ENCODE measurements at regions not wholly inside any gene's neighbourhood (a gene's known extent, or its start where the extent isn't known, plus 50 kb on each side); places are given as distances from the start of the nearest gene placed in this dataset.

DNA sequence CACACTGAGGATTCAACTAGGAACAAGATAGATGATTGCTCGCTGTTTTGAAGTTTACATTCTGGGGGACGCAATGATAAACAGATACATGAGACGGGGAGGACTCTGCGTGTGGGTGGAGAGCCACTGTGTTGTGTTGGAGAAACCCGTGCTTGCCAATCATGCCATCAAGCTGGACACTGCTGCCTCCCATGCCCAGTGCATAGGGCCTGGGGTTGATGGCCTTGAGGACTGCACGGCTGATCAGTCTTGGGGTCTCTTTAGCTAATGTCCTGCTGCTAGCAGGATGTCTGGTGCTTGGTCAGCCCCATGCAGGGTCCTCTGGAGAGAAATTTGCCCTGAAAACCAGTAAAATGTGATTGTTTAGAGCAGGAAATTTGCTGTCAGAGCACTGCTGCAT lies 221.2 kb upstream of the B3GAT1 start:
- TF ChIP-seq ZNF274 (IDR thresholded peaks at IDR 0.05; ENCODE audit: borderline replicate concordance, low read depth, low read length) = no peak
- TF ChIP-seq, protein P1, sequence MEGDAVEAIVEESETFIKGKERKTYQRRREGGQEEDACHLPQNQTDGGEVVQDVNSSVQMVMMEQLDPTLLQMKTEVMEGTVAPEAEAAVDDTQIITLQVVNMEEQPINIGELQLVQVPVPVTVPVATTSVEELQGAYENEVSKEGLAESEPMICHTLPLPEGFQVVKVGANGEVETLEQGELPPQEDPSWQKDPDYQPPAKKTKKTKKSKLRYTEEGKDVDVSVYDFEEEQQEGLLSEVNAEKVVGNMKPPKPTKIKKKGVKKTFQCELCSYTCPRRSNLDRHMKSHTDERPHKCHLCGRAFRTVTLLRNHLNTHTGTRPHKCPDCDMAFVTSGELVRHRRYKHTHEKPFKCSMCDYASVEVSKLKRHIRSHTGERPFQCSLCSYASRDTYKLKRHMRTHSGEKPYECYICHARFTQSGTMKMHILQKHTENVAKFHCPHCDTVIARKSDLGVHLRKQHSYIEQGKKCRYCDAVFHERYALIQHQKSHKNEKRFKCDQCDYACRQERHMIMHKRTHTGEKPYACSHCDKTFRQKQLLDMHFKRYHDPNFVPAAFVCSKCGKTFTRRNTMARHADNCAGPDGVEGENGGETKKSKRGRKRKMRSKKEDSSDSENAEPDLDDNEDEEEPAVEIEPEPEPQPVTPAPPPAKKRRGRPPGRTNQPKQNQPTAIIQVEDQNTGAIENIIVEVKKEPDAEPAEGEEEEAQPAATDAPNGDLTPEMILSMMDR (IDR thresholded peaks at IDR 0.05 in 2 of 3, conservative IDR thresholded peaks at IDR 0.05 in 1 of 3; ENCODE audit: insufficient read depth in 2 of 3, low read depth in 1 of 3, low read length in 3 of 3) = no peak
- no peak for TF ChIP-seq FOXA3 (CRISPR knock-in tag; conservative IDR thresholded peaks at IDR 0.05 in 1 of 2, IDR thresholded peaks at IDR 0.05 in 1 of 2)
- no peak for TF ChIP-seq STAG1 (CRISPR knock-in tag; IDR thresholded peaks at IDR 0.05; ENCODE audit: borderline replicate concordance)
- TF ChIP-seq CREB1 (IDR thresholded peaks at IDR 0.05) = no peak
- no peak for TF ChIP-seq CREB1 (CRISPR knock-in tag; IDR thresholded peaks at IDR 0.05)
- no peak for TF ChIP-seq JUN (IDR thresholded peaks at IDR 0.05; ENCODE audit: borderline replicate concordance, low read depth, low read length)
- TF ChIP-seq JUN (CRISPR knock-in tag; IDR thresholded peaks at IDR 0.05; ENCODE audit: borderline replicate concordance) = no peak
- TF ChIP-seq, protein P2, sequence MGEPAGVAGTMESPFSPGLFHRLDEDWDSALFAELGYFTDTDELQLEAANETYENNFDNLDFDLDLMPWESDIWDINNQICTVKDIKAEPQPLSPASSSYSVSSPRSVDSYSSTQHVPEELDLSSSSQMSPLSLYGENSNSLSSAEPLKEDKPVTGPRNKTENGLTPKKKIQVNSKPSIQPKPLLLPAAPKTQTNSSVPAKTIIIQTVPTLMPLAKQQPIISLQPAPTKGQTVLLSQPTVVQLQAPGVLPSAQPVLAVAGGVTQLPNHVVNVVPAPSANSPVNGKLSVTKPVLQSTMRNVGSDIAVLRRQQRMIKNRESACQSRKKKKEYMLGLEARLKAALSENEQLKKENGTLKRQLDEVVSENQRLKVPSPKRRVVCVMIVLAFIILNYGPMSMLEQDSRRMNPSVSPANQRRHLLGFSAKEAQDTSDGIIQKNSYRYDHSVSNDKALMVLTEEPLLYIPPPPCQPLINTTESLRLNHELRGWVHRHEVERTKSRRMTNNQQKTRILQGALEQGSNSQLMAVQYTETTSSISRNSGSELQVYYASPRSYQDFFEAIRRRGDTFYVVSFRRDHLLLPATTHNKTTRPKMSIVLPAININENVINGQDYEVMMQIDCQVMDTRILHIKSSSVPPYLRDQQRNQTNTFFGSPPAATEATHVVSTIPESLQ (CRISPR knock-in tag; IDR thresholded peaks at IDR 0.05) = no peak
- TF ChIP-seq MEF2A (IDR thresholded peaks at IDR 0.05; ENCODE audit: control insufficient read depth, low read depth, low read length) = no peak
- no peak for TF ChIP-seq POLR2A (conservative IDR thresholded peaks at IDR 0.05)
- TF ChIP-seq, protein P3, sequence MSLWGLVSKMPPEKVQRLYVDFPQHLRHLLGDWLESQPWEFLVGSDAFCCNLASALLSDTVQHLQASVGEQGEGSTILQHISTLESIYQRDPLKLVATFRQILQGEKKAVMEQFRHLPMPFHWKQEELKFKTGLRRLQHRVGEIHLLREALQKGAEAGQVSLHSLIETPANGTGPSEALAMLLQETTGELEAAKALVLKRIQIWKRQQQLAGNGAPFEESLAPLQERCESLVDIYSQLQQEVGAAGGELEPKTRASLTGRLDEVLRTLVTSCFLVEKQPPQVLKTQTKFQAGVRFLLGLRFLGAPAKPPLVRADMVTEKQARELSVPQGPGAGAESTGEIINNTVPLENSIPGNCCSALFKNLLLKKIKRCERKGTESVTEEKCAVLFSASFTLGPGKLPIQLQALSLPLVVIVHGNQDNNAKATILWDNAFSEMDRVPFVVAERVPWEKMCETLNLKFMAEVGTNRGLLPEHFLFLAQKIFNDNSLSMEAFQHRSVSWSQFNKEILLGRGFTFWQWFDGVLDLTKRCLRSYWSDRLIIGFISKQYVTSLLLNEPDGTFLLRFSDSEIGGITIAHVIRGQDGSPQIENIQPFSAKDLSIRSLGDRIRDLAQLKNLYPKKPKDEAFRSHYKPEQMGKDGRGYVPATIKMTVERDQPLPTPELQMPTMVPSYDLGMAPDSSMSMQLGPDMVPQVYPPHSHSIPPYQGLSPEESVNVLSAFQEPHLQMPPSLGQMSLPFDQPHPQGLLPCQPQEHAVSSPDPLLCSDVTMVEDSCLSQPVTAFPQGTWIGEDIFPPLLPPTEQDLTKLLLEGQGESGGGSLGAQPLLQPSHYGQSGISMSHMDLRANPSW (CRISPR knock-in tag; IDR thresholded peaks at IDR 0.05) = no peak
- no peak for TF ChIP-seq POLR2AphosphoS5 (IDR thresholded peaks at IDR 0.05; ENCODE audit: control insufficient read depth, insufficient read depth, low read depth, low read length)
